AG04450 (cell line): ENCODE measurements at regions not wholly inside any gene's neighbourhood (a gene's known extent, or its start where the extent isn't known, plus 50 kb on each side); places are given as distances from the start of the nearest gene placed in this dataset.

Experiments used
- CTCF ChIA-PET: fragments of 300-600, 350-600 bp; formaldehyde crosslinking; extraction: SDS; loops from one replicate; lab custom pipeline; 2022; ENCODE audit warnings: antibody characterized with exemption, inconsistent platforms; lab: Charles Lee
- POLR2A ChIA-PET: fragments of 350-600 bp; formaldehyde crosslinking; extraction: SDS; loops from one replicate; lab custom pipeline; 2021; ENCODE audit warnings: antibody characterized with exemption, inconsistent platforms; lab: Yijun Ruan, JAX
- DNase-seq: peaks from one replicate; pipeline ENCODE4 v3.0.0-alpha.2; 2011; ENCODE audit warnings: low read depth, low spot score
- H3K27ac ChIP-seq: one replicate; pipeline ENCODE4 v1.5.1; 2012; ENCODE audit warnings: low read depth, low read length, control low read depth
- H3K27me3 ChIP-seq: one replicate; pipeline ENCODE4 v1.6.0; 2012; ENCODE audit warnings: low read length; ENCODE audit not compliant: control insufficient read depth, insufficient read depth
- H3K4me3 ChIP-seq: 2 replicates; pipeline ENCODE4 v1.5.1; 2011; ENCODE audit warnings: mild to moderate bottlenecking, low read depth, low read length, control low read depth
- H3K9me3 ChIP-seq: 2 replicates; pipeline ENCODE4 v1.5.1; 2012; ENCODE audit warnings: low read length; ENCODE audit not compliant: control insufficient read depth, insufficient read depth
- CTCF ChIP-seq: IDR thresholded peaks from 2 replicates; pipeline ENCODE4 v1.5.1; 2011; ENCODE audit warnings: low read depth, low read length, control low read depth, inconsistent platforms

GRCh38 chr17:53907435-53907834 lies 84.7 kb downstream of the KIF2B start:
- DNase-seq = no peak
- no peak overlapping the region for H3K27ac ChIP-seq
- H3K9me3 ChIP-seq = no peaks in the 10 kb centered on the region; the same call in 1 of the 2 replicates
- ChIA-PET POLR2A (no interaction called here), CTCF (no interaction called here)
- TF ChIP-seq CTCF = no peak
- H3K27me3 ChIP-seq = no peaks in the 10 kb centered on the region
- no peak overlapping the region for H3K4me3 ChIP-seq

- ChIA-PET CTCF (no interaction called here), POLR2A (no interaction called here)
- Histone ChIP-seq H3K27ac (no peak overlapping the region), H3K4me3 (no peak overlapping the region), H3K9me3 (no peaks in the 10 kb centered on the region; the same call in 1 of the 2 replicates), H3K27me3 (no peaks in the 10 kb centered on the region)
- DNase-seq = no peak
- no peak for TF ChIP-seq CTCF
Observed at GRCh38 chr17:53909802-53910201, 87.1 kb downstream of the KIF2B start.

- no peak for DNase-seq
- POLR2A ChIA-PET = no interaction called here
- Histone ChIP-seq H3K9me3 (no peaks in the 10 kb centered on the region; the same call in 1 of the 2 replicates), H3K4me3 (no peak overlapping the region), H3K27me3 (no peaks in the 10 kb centered on the region), H3K27ac (no peak overlapping the region)
- TF ChIP-seq CTCF = no peak
- CTCF ChIA-PET = no interaction called here
Observed at GRCh38 chr17:53912117-53912516, 89.4 kb downstream of the KIF2B start.

- Histone ChIP-seq H3K27me3 (no peaks in the 10 kb centered on the region), H3K27ac (no peak overlapping the region), H3K9me3 (no peaks in the 10 kb centered on the region), H3K4me3 (no peak overlapping the region)
- POLR2A ChIA-PET = no interaction called here
- no peak for DNase-seq
- TF ChIP-seq CTCF = no peak
- CTCF ChIA-PET = no interaction called here
Observed at GRCh38 chr17:53919356-53919755, 96.6 kb downstream of the KIF2B start.

- H3K27ac ChIP-seq = no peak overlapping the region
- no peak overlapping the region for H3K4me3 ChIP-seq
- ChIA-PET POLR2A (no interaction called here), CTCF (no interaction called here)
- no peak for TF ChIP-seq CTCF
- H3K9me3 ChIP-seq = no peaks in the 10 kb centered on the region
- H3K27me3 ChIP-seq = no peaks in the 10 kb centered on the region
- DNase-seq = no peak
Observed at GRCh38 chr17:53924530-53925455, 102.1 kb downstream of the KIF2B start.
